Transverse colon (tissue), 4 donors: ENCODE measurements at regions not wholly inside any gene's neighbourhood (a gene's known extent, or its start where the extent isn't known, plus 50 kb on each side); places are given as distances from the start of the nearest gene placed in this dataset.

Source experiments
- DNase-seq: peaks from one replicate; pipeline ENCODE4 v3.0.0-alpha.2; 2019
- H3K27ac ChIP-seq, 4 donors: fragments of 200-600 bp; sonication (generic); 2 replicates each; pipeline ENCODE4 v1.5.1; 2016 to 2018; ENCODE audit warnings: inconsistent platforms in 4 of 4
- H3K27me3 ChIP-seq: fragments of 200-600 bp; sonication (generic); 2 replicates; pipeline ENCODE4 v1.5.1; 2017; ENCODE audit warnings: inconsistent platforms
- H3K36me3 ChIP-seq, 4 donors: fragments of 200-600 bp; sonication (generic); 2 replicates each; pipeline ENCODE4 v1.5.1; 2017 to 2019; ENCODE audit warnings: inconsistent platforms in 4 of 4
- H3K4me1 ChIP-seq, 4 donors: fragments of 200-600 bp; sonication (generic); 2 replicates each; pipeline ENCODE4 v1.5.1; 2017 to 2020; ENCODE audit warnings: inconsistent platforms in 4 of 4
- H3K4me3 ChIP-seq, 4 donors: fragments of 200-600 bp; sonication (generic); 1 replicate in 1 of 4; 2 replicates in 3 of 4; pipeline versions ENCODE4 v1.5.1 to v1.6.1; 2017 to 2019; ENCODE audit warnings: inconsistent platforms in 4 of 4
- H3K9me3 ChIP-seq, 2 donors: fragments of 200-600 bp; sonication (generic); 2 replicates each; pipeline ENCODE4 v1.5.1; 2017 to 2019; ENCODE audit warnings: inconsistent platforms in 2 of 2
- CTCF ChIP-seq, 5 experiments: fragments of 200-600 bp in 3 of 5; fragments of 450-650 bp in 2 of 5; sonication (generic) in 3 of 5; IDR thresholded peaks; 1 replicate in 2 of 5; 2 replicates in 3 of 5; pipeline ENCODE4 v1.5.1; 2016 to 2017; ENCODE audit warnings: antibody characterized with exemption in 5 of 5, inconsistent platforms in 3 of 5, mild to moderate bottlenecking in 2 of 5, moderate library complexity in 1 of 5
- EP300 ChIP-seq: sonication (generic); formaldehyde crosslinking; IDR thresholded peaks from one replicate; pipeline ENCODE4 v1.6.1; 2017; ENCODE audit warnings: antibody characterized with exemption, low read depth
- POLR2A ChIP-seq: fragments of 450-650 bp; IDR thresholded peaks from one replicate; pipeline ENCODE4 v1.6.1; 2016; ENCODE audit warnings: antibody characterized with exemption, mild to moderate bottlenecking, moderate library complexity
- POLR2AphosphoS5 ChIP-seq, 3 donors: sonication (generic); formaldehyde crosslinking; IDR thresholded peaks; one replicate each; pipeline ENCODE4 v1.6.1; 2016; ENCODE audit warnings: antibody characterized with exemption in 3 of 3
- WGBS, 2 donors: methylation state at CpG; one replicate each; pipeline ENCODE4 v1.1.5; 2018; ENCODE audit warnings: low coverage in 1 of 2; 5-methylcytosine and 5-hydroxymethylcytosine counted together
- in situ Hi-C, 4 donors: fragments of 200-750 bp; cut with MboI; loops; one replicate each; pipeline versions ENCODE4 v1.15.0 to v1.15.1; 2017; ENCODE audit warnings: low sequenced_read_pairs in 3 of 4, low pct_ligation_motif_present in 1 of 4, low pct_unique_long_range_greater_than_20kb in 1 of 4
- intact Hi-C: fragments of 100-400 bp; cut with DNase I; formaldehyde crosslinking; loops from one replicate; pipeline ENCODE4 v1.15.1; 2023; ENCODE audit warnings: low total_unique reads

GRCh38 chr15:62582580-62582979, 417.5 kb upstream of the C2CD4B start:
- H3K4me3 ChIP-seq: no peak overlapping the region
- TF ChIP-seq CTCF (IDR thresholded peaks at IDR 0.05) (no peak), POLR2AphosphoS5 (IDR thresholded peaks at IDR 0.05) (no peak), POLR2A (no peak), EP300 (no peak)
- intact Hi-C loops (no loop called here), in situ Hi-C loops (no loop called here)
- H3K4me1 ChIP-seq: peaks cover 0 to 19% (median 5%) of the 10 kb centered on the region in 4 donors
- H3K36me3 ChIP-seq: peaks cover 0 to 4% (median 0%) of the 10 kb centered on the region in 4 donors
- H3K27me3 ChIP-seq: no peaks in the 10 kb centered on the region
- no peak for DNase-seq
- H3K9me3 ChIP-seq: no peaks in the 10 kb centered on the region
- H3K27ac ChIP-seq: no peak overlapping the region
- 65% methylated on average over 2 of the region's 2 CpGs; no CpG with 5 or more reads in 1 of the 2 donors for WGBS, 2 donors

GRCh38 chr15:62584301-62585235, 419.5 kb upstream of the C2CD4B start:
- in situ Hi-C loops: no loop called here
- Histone ChIP-seq H3K9me3 (no peaks in the 10 kb centered on the region), H3K4me1 (peaks cover 7 to 16% (median 8%) of the 10 kb centered on the region in 4 donors), H3K36me3 (peaks cover 0 to 4% (median 0%) of the 10 kb centered on the region in 4 donors), H3K27ac (no peak overlapping the region), H3K27me3 (no peaks in the 10 kb centered on the region), H3K4me3 (no peak overlapping the region)
- TF ChIP-seq POLR2A (no peak), EP300 (no peak), POLR2AphosphoS5 (IDR thresholded peaks at IDR 0.05) (no peak), CTCF (IDR thresholded peaks at IDR 0.05) (no peak)
- no peak for DNase-seq
- 70 to 86% methylated on average over 6 to 7 of the region's 7 CpGs for WGBS, 2 donors
- intact Hi-C loops: no loop called here

GRCh38 chr15:62588938-62589670, 424.0 kb upstream of the C2CD4B start:
- Histone ChIP-seq H3K27me3 (no peaks in the 10 kb centered on the region), H3K4me1 (peaks cover 11 to 43% (median 38%) of the 10 kb centered on the region in 4 donors), H3K4me3 (no peak overlapping the region), H3K36me3 (no peaks in the 10 kb centered on the region), H3K9me3 (no peaks in the 10 kb centered on the region), H3K27ac (peak overlapping the region in 3 of 4 donors; percentile 36 to 66 (median 54))
- in situ Hi-C loops: no loop called here
- TF ChIP-seq CTCF (IDR thresholded peaks at IDR 0.05) (no peak), EP300 (no peak), POLR2A (no peak), POLR2AphosphoS5 (IDR thresholded peaks at IDR 0.05) (no peak)
- DNase-seq: no peak
- WGBS, 2 donors: 41 to 51% methylated on average over 5 of the region's 5 CpGs
- intact Hi-C loops: no loop called here
